Pons (tissue), 1 donor: ENCODE measurements at regions not wholly inside any gene's neighbourhood (a gene's known extent, or its start where the extent isn't known, plus 50 kb on each side); places are given as distances from the start of the nearest gene placed in this dataset.
A peak's percentile ranks its signal among the peaks of the same experiment; 100 is the strongest.
"Not testable (repeated sequence)": the region's sequence is repeated elsewhere in the genome, so short reads cannot be mapped to it uniquely, and the experiment has no call there.

ENCODE experiments used
- DNase-seq: peaks from one replicate; pipeline ENCODE4 v3.0.0-alpha.2; 2016; ENCODE audit warnings: low spot score

DNA sequence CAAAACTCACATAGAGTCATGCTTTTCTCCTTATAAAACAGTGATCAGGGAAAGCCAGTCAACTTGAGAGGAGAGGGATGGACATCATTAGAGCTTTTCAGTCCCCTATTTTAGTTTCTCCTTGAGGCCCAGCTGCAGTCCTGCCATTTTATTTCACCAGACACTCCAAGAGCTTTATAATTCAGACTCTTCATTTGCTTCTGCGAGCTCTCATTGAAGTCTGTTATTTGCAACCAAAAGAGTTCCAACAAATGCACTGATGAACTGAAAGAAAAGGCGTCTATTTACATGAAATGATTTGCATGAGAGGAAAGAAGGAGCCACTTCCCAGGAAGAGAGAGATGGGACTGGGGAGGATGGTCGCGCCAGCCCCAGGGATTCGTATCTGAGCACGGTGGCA is 86.8 kb downstream of the NDUFA12 start:
- DNase-seq = no peak

- DNase-seq = no peak
These were observed 93.8 kb downstream of the NDUFA12 start for GRCh38 chr12:94909663-94910062.

DNA sequence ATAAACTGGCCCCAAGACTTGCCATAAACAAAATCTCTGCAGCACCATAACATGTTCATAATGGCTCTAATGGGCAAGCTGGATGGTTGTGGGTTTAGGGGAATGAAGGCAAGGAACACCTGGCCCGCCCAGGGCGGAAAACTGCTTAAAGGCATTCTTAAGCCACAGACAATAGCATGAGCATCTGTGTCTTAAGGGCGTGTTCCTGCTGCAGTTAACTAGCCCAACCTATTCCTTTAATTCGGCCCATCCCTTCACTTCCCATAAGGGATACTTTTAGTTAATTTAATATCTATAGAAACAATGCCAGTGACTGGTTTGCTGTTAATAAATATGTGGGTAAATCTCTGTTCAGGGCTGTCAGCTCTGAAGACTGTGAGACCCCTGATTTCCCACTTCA is 97.7 kb downstream of the NDUFA12 start:
- DNase-seq = not testable (repeated sequence)

DNA sequence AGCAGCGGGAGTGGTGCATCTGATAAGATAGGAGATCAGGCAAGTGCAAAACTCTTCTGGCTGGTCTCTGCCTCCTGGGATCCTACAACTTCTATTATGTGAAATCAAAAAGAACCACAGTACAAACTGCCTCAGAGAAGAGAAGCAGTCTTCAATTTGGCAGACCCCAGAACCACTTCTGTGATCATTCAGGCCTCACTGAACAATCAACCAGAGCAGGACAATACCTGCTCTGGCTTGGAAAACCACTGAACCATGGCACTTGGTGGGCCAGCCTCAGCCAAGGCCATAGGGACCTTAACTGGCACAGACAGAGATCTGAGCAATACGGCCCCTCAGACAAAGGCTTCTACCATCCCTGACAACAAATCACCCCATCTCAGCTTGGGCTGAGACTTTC is 103.0 kb downstream of the NDUFA12 start:
- no peak for DNase-seq

DNA sequence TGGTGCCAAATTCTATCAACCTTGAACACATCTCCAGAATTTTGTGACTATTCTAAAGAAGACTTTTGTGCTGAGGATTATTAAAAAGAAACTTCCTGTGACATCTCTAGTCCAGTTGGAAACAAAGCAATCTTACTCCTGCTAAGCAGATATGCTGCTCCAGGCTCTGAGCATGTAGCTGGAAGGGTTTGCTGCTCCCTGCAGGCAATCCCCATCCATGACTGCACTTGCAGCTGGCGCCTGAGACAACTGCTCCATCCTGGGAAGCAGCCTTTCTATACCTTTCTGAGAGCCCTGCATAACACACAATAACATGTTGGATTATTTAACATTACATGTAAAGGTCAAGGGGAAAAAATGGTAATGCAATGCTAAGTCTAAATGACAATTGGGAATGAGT is 105.1 kb downstream of the NDUFA12 start:
- DNase-seq = no peak

GRCh38 chr12:94892544-94893267 is 110.8 kb downstream of the NDUFA12 start:
- no peak for DNase-seq

GRCh38 chr12:94889445-94890210 is 113.9 kb downstream of the NDUFA12 start:
- DNase-seq = no peak

DNA sequence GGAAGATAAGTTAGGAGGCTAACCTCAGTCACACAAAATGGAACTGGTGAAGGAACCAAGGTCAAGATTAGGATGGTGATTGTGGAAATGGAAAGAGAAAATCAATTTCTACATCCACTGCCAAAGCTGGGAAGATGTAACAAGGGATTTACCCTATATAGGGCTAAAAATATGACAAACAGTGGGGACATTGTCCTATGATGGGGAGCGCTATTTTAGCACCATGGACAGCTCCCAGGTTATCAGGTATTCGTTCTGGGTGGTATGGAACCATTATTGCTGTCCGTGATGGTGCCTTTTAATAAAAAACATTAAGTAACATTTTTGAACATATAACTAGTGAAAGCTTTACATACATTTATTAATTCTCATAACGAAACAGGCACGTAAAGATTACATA is 124.0 kb downstream of the NDUFA12 start:
- no peak for DNase-seq

DNA sequence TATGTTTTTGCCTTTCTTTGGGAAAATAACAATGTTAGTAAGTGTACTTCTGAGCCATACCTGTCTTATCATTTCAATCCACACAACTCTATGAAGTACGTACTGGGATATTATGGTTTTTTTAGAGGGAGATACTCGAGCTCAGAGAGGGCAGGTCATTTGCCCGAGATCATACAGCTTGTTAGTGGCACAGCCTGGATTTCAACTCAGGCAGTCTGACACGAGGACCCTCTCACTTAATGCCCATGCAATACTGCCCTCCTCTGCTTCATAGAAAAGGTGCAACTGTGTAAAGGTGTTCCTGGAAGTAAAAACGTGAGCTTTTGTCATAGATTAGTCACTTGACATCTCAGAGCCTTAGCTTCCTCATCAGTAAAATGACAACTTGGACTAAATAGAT is 128.0 kb downstream of the NDUFA12 start:
- DNase-seq = peak; percentile 42

DNA sequence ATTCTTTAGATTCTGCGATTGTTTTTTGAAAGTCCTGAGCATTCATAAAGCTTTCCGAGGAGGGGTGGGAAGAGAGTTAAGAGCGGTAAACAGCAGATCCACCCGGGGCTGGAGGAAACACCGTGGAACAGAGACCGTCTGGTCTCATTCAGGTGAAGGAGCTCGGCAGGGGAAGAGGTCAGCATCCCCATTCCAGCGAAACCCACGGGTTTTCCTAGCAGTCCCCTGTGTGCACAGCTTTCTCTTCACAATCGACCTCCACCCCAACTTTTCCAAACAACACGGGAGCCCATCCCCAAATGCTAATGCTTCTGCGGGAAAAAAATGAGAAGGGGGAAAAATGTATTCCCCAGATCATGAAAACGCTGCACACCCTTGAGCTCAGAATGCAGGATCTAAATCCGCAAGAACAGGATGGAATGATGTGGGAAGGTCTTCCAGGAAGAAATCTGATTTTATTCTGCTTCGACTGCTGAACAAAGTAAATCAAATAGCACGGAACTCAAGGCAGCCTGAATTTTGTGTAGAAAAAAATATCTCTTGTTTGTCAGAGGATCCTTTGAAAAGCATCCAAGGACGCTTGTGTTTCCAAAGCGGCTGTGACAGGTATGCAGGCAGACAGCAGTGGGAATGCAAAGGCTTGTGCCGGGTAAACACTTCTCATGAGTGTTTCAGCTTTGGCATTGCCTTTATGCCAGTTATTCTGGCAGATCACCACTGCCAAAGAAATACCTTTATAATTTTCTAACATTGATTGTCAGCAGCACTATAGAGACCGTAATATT is 128.8 kb downstream of the NDUFA12 start:
- peak; percentile 14 for DNase-seq

DNA sequence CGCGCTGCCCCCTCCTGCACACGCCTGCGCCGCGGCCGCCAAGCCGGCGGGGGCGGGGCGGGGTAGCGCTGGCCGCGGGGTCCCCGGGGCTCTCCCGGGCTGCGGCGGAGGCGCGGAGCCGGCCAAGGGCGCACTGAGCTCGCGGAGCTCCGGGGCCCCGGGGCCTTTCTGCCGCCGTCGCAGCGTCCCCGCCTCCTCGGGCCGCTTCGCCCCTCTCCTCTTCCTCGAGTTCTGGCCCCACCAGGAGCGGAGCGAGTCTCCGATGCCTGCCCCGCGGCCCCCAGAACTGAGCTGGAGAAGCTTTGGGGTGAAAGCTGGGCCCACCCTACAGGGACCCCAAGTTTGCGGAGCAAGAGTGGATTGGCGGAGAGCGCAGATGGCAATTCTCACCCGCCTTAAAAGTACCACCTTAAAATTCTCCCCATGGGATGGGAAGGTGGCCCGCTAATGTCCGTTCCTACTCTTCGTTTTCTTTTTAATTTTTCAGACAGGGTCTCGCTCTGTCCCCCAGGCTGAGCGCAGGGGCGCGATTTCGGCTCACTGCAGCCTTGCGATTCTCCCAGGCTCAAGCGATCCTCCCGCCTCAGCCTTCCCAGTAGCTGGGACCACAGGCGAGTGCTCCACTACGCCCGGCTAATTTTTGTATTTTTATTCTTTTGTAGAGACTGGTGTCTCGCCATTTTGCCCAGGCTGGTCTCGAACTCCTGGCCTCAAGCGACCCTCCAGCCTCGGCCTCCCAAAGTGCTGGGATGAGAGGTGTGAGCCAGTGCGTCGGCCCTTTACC is 129.6 kb downstream of the NDUFA12 start:
- no peak for DNase-seq

DNA sequence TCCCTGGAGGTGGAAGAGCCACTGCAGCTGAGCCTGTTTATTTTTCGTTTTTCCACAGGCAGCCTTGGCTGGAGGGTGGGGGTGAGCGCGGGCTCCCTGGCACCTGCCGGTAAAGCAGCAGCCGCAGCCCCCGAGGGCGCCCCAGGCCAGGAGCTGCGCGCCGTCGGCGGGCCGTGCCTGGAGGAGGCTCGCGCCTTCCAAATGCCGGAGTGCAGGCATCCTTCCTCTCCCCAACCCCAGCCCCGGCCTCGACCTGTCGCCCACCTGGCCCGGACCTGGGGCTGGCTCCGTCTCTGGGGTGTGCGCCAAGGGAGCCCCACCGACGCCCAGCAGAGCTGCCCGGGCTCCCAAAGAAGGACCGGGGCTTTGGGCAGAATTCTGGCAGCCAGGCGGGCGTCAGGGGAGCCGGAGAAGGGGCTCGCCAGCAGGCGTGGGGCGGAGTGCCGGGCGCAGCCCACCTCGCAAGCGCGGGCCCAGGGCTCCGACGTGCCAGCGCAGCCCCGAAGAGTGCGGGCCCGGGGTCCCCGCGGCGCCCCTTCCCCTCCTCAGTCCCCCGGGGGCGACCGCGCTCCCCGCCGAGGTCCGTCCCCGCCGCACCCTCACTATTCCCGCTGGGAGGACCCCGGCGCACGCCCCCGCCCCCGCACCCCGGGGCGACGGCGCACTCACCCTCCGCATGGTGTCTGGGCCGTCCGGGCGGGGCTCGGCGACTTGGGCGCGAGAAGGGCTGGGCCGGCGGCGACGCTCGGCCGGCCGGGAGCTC is 130.3 kb downstream of the NDUFA12 start:
- no peak for DNase-seq

- no peak for DNase-seq
These were observed 130.9 kb downstream of the NDUFA12 start for GRCh38 chr12:94872671-94872970.

GRCh38 chr12:94872007-94872653 is 131.4 kb downstream of the NDUFA12 start:
- no peak for DNase-seq

DNA sequence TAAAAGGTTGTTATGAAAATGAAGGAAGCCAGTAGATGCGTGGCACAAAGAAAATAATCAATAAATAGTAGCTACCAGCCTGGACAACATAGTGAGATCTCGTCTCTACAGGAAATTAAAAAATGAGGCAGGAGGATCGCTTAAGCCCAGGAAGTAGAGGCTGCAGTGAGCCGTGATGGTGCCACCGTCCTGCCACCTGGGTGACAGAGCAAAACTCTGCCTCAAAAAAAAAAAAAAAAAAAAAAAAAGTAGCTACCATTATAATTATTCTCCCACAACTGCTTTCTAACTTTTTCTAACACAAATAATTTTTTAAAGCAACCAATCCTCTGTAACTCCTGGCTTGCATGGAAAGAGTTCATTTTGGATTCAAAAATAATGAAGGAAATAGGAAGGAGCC is 133.0 kb downstream of the NDUFA12 start:
- no peak for DNase-seq

DNA sequence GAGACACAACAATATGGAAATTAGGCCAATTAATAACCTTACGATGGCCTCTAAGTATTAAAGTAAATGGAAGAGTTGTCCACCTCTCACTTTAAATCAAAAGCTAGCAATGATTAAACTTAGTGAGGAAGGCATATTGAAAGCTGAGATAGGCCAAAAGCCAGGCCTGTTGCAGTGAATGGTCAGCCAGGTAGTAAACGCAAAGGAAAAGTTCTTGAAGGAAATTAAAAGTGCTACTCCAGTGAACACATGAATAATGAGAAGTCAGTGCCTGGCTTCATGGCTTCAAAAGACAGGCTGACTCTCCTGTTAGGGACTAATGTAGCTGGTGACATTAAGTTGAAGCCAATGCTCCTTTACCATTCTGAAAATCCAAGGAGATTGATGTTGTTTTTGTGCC is 135.3 kb downstream of the NDUFA12 start:
- no peak for DNase-seq

DNA sequence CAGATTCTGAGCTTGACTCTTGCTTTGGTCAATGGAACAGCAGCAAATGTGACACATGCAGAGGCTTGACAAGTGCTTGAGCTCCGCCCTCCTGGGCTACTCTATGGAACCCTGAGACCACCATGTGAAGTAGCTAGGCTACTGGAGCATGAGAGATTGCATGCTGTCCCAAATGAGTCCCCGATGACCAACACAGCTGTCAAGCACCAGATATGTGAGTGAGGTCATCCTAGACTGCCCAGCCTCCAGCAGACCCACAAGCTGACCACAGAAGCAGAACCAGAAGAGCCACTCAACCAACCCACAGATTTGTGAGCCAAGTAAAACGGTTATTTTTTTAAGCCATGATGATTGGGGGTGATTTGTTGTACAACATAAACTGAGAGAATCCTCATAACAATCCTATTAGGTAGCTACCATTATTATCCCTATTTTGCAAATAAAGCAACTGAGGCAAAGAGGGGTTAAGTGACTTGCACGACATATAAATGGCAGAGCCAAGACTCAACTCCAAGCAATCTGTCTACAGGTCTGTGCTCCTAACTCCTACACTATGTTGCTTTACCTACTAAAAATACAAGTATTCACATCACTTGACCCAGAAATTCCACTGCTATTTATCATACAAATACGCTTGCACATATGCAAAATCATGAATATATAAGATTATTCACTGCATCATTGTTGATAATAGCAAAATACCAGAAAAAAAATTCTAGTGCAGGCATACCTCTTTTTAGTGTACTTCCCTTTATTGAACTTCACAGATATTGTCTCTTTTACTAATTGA is 136.2 kb downstream of the NDUFA12 start:
- DNase-seq = no peak

- DNase-seq = no peak
These were observed 138.5 kb downstream of the NDUFA12 start for GRCh38 chr12:94864987-94865386.

DNA sequence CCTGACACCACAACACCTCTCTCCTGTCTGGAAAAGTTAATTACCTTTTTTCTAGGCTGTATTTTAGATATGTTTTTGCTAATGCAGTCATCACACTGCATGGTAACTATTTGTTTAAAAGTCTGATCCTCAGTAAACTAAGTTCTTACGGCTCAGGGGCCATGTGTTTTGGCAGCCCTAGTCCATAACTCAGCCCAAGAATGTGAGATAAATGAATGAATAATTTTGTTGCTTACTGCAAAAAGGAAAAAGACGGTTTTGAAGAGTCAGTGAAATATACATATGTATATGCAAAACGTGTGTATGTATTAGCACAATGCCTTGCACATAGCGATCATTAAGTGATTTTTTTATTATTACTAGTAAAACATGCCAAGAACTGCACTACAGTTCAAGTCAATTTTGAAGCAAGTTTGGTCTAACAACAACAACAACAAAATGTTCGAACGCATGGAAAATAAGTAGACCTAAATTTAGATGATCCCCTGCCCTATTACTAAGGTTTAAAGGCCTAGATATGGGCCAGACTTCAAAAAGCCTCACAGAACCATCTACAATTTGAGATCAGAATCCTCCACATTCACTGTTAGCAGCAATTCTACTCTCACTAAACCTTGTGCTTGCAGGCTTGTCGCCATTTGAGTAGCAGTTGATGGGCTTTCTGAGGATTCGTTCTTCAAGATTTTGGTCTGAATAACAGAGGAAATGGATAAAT is 140.0 kb downstream of the NDUFA12 start:
- no peak for DNase-seq

- no peak for DNase-seq
These were observed 141.1 kb downstream of the NDUFA12 start for GRCh38 chr12:94862421-94862820.
